DND-41 (cell line): ENCODE measurements at regions not wholly inside any gene's neighbourhood (a gene's known extent, or its start where the extent isn't known, plus 50 kb on each side); places are given as distances from the start of the nearest gene placed in this dataset.
"Not testable (repeated sequence)": the region's sequence is repeated elsewhere in the genome, so short reads cannot be mapped to it uniquely, and the experiment has no call there.

Source experiments
- ATAC-seq: fragments of 200-7000 bp; cut with Tn5 transposase; 3 replicates; pipeline ENCODE4 v1.9.1; 2021; ENCODE audit warnings: low read depth; ENCODE audit not compliant: insufficient read depth
- DNase-seq: peaks from one replicate; pipeline ENCODE4 v3.0.0-alpha.2; 2020
- H2AFZ ChIP-seq: 2 replicates; pipeline ENCODE4 v1.6.0; 2012; ENCODE audit warnings: low read depth, low read length
- H3K27ac ChIP-seq: 2 replicates; pipeline ENCODE4 v1.5.1; 2012; ENCODE audit warnings: low read length, inconsistent platforms
- H3K27me3 ChIP-seq: fragments of 200-600 bp; sonication (generic); 2 replicates; pipeline ENCODE4 v1.6.0; 2012; ENCODE audit warnings: low read length, mild to moderate bottlenecking, inconsistent platforms; ENCODE audit not compliant: insufficient read depth, poor library complexity
- H3K36me3 ChIP-seq: 2 replicates; pipeline ENCODE4 v1.5.1; 2012; ENCODE audit warnings: low read length, inconsistent platforms; ENCODE audit not compliant: insufficient read depth
- H3K4me1 ChIP-seq: 2 replicates; pipeline ENCODE4 v1.5.1; 2012; ENCODE audit warnings: mild to moderate bottlenecking, low read length; ENCODE audit not compliant: insufficient read depth
- H3K4me2 ChIP-seq: 2 replicates; pipeline ENCODE4 v1.6.0; 2012; ENCODE audit warnings: mild to moderate bottlenecking, moderate library complexity, low read length, inconsistent platforms; ENCODE audit not compliant: insufficient read depth
- H3K4me3 ChIP-seq, 2 experiments: fragments of 200-600 bp in 1 of 2; shearing (Covaris generic) in 1 of 2; 2 replicates each; pipeline ENCODE4 v1.5.1; 2012 to 2016; ENCODE audit warnings: inconsistent platforms in 2 of 2, low read length in 2 of 2, mild to moderate bottlenecking in 2 of 2, low read depth in 1 of 2, moderate library complexity in 1 of 2
- H3K79me2 ChIP-seq: 2 replicates; pipeline ENCODE4 v1.6.0; 2012; ENCODE audit warnings: low read length, inconsistent platforms; ENCODE audit not compliant: insufficient read depth
- H3K9ac ChIP-seq: 2 replicates; pipeline ENCODE4 v1.6.0; 2012; ENCODE audit warnings: low read depth, mild to moderate bottlenecking, inconsistent platforms, low read length, moderate library complexity
- H3K9me3 ChIP-seq: 2 replicates; pipeline ENCODE4 v1.5.1; 2012; ENCODE audit warnings: low read length, moderate library complexity, mild to moderate bottlenecking, inconsistent platforms; ENCODE audit not compliant: insufficient read depth, severe bottlenecking
- H4K20me1 ChIP-seq: 2 replicates; pipeline ENCODE4 v1.6.0; 2012; ENCODE audit warnings: low read length; ENCODE audit not compliant: insufficient read depth

DNA sequence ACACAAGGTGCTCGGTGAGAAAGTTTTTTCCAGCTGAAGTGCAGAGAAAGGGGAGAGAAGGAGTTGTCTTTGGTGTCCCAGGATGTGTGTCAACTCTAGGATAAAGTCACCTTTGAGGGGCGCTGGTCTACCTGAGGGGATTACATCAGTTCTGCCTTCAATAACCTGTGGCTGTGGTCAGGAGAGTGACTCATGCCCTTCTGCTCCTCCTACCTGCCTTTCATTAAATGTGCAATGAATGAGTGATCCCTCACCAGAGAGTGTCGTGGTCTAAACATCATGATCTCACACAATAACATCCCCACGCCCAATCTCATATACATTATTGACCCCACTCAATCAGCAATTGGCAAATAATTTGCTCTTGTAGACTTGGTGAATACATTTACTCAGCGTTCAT is 83.4 kb downstream of the OR4M2 start:
- not testable (repeated sequence) for H3K4me3 ChIP-seq, H3K9ac ChIP-seq, H2AFZ ChIP-seq, H4K20me1 ChIP-seq, H3K27me3 ChIP-seq, ATAC-seq, H3K9me3 ChIP-seq, H3K27ac ChIP-seq, H3K4me1 ChIP-seq, H3K36me3 ChIP-seq, H3K79me2 ChIP-seq, H3K4me2 ChIP-seq, DNase-seq

DNA sequence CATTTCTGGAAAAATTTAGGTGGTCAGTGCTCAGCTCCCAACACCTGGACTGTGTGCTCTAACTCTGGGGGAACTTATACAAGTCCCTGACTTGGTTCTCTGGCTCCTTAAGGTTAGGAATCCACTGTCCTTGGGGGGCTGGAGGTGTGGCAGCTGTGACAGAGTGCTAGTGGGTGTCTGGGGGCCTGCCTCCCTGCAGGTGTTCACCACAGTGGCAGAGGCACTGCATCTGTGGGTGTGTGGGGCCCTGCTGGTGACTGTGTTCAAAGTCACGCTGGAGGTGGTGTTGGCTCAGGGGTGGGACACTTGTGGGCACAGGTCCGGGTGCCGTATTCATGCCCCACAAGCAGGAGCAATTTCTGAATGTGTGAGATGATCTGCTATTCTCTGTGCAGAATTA is 87.2 kb downstream of the OR4M2 start:
- H3K36me3 ChIP-seq, H2AFZ ChIP-seq, H3K4me2 ChIP-seq, H3K9ac ChIP-seq, H3K9me3 ChIP-seq, H4K20me1 ChIP-seq, DNase-seq, H3K4me1 ChIP-seq, H3K4me3 ChIP-seq, H3K79me2 ChIP-seq, H3K27ac ChIP-seq, H3K27me3 ChIP-seq: not testable (repeated sequence)
- peak; percentile 74 for ATAC-seq

DNA sequence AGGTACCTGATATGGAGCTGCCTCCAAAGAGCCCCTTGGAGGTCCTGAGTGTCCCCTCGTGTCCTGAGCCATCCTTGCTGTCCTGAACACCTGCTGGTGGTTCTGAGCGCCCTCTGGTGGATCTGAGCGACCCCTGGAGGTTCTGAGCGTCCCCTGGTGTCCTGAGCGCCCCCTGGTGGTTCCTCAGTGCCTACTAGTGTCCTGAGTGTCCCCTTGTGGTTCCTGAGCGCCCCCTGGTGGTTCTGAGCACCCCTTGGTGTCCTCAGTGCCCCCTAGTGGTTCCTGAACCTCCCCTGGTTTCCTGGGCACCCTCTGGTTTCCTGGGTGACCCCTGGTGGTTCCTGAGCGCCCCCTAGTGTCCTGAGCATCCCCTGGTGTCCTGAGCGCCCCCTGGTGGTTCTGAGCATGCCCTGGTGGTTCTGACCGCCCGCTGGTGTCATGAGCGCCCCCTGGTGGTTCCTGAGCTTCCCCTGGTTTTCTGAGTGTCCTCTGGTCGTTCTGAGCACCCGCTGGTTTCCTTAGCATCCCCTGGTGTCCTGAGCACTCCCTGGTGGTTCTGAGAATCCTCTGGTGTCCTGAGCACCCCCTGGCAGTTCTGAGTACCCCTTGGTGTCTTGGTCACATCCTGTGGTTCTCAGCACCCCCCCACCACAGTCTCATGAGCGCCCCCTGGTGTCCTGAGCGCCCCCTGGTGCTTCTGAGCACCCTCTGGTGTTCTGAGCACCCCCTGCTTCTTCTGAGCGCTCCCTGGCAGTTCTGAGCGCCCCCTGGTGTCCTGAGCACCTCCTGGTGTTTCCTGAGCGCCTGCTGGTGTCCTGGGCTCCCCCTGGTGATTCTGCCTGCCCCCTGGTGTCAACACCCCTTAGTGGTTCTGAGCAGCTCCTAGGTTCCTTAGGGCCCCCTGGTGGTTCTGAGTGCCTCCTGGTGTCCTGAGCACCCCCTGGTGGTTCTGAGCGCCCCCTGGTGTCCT is 93.0 kb downstream of the OR4M2 start:
- H3K27ac ChIP-seq, DNase-seq, H3K4me3 ChIP-seq, H3K27me3 ChIP-seq, H3K79me2 ChIP-seq, H3K9me3 ChIP-seq, H3K9ac ChIP-seq, H3K36me3 ChIP-seq, H3K4me2 ChIP-seq, H4K20me1 ChIP-seq, H2AFZ ChIP-seq, H3K4me1 ChIP-seq: not testable (repeated sequence)
- peak; percentile 76 for ATAC-seq

DNA sequence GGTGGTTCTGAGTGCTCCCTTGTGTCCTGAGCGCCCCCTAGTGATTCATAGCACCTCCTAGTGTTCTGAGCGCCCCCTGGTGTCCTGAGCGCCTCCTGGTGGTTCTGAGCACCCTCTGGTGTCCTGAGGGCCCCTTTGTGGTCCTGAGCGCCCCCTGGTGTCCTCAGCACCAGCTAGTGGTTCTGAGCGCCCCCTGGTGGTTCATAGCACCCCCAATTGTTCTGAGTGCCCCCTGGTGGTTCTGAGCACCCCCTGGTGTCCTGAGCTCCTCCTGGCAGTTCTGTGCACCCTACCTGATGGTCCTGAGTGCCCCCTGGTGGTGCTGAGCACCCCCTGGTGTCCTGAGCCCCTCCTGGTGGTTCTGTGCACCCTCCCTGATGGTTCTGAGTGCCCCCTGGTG is 93.8 kb downstream of the OR4M2 start:
- not testable (repeated sequence) for ATAC-seq, DNase-seq

DNA sequence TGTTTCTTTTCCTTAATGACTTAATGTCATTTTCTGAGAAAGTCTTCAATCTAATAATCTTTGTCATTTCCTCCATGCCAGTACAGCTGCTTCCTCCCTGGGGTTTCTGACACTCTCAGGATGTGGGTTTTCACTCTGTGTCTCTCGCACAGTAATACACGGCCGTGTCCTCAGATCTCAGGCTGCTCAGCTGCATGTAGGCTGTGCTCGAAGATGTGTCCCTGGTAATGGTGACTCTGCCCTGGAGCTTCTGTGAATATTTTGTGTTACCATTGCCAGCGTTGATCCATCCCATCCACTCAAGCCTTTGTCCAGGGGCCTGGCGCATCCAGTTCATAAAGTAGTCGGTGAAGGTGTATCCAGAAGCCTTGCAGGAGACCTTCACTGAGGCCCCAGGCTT is 97.6 kb downstream of the OR4M2 start:
- H3K27me3 ChIP-seq, H3K36me3 ChIP-seq, H3K79me2 ChIP-seq, H3K4me2 ChIP-seq, H3K9ac ChIP-seq, H4K20me1 ChIP-seq, H3K4me1 ChIP-seq, H2AFZ ChIP-seq, H3K4me3 ChIP-seq, DNase-seq, H3K9me3 ChIP-seq, H3K27ac ChIP-seq: not testable (repeated sequence)
- peak; percentile 78 for ATAC-seq

More for the DNA sequence above, 93.8 kb downstream of the OR4M2 start:
- not testable (repeated sequence) for H3K36me3 ChIP-seq, H2AFZ ChIP-seq, H3K4me3 ChIP-seq, H3K79me2 ChIP-seq, H4K20me1 ChIP-seq, H3K9ac ChIP-seq, H3K27ac ChIP-seq, H3K27me3 ChIP-seq, H3K4me2 ChIP-seq, H3K4me1 ChIP-seq, H3K9me3 ChIP-seq

DNA sequence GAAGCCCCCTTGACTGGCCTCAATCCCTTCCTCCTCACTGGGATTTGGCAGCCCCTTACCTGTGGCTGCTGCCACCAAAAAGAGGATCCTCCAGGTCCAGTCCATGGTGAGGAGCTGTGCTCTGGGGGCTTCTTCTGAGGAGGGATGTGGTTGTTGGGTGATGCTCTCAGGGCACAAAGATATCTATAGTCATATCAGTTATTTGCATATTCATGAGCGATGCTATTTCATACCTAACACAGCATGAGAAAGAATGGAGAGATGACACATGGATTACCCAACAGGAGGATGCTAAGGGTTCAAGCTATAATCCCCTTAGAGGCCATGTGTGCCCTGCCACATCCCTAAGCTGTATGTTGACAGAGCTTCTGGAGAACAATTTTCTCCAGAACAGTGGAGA is 98.1 kb downstream of the OR4M2 start:
- not testable (repeated sequence) for H3K36me3 ChIP-seq, H3K4me2 ChIP-seq, H4K20me1 ChIP-seq, H3K27me3 ChIP-seq, H3K27ac ChIP-seq, H3K9me3 ChIP-seq, H3K4me1 ChIP-seq, H2AFZ ChIP-seq, H3K4me3 ChIP-seq, H3K79me2 ChIP-seq, H3K9ac ChIP-seq, DNase-seq
- ATAC-seq: peak; percentile 79

DNA sequence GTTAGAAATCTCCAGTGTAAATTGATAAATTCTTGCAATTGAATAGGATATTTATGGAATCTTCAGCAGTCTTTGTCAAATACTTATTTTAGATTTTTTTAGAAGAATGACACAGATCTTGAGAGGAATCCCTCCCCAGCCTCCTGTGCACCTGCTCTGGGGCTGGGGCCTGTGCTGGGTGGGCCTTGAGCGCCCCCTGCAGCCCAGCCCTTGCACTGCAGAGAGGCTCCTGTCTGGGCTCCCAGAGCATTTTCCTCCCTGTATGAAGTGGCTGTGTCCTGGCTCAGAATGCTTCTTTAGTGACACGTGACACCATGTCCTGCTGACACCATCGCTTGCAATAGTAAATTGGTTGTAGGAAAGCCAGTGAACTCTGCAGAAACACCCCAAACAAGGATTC is 98.7 kb downstream of the OR4M2 start:
- not testable (repeated sequence) for H3K4me3 ChIP-seq, H4K20me1 ChIP-seq, H3K9me3 ChIP-seq, DNase-seq, H3K36me3 ChIP-seq, H3K27me3 ChIP-seq, H3K9ac ChIP-seq, H2AFZ ChIP-seq, H3K27ac ChIP-seq, H3K4me1 ChIP-seq, H3K4me2 ChIP-seq, H3K79me2 ChIP-seq
- peak; percentile 44; the same call in 2 of the 3 replicates for ATAC-seq

DNA sequence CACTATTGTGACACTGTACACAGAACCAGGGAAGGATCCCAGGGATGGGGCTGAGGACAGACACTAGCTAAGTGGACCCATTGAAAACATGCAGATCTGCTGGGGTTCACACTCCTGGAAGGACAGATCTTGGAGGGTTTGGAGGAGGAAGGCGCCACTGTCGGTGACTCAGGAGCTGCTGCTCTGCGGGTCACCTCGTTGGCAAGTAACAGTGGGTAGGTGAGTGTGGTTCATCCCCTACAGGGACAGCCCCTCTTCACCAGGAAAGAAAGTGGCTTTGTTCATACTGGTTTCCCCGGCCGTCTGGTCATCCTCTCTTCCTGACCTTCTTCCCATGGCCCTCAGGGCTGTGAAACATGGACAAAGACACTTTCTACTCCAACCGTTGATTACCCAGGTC is 100.3 kb downstream of the OR4M2 start:
- H3K27me3 ChIP-seq, H2AFZ ChIP-seq, H4K20me1 ChIP-seq, DNase-seq, H3K4me2 ChIP-seq, ATAC-seq, H3K9me3 ChIP-seq, H3K36me3 ChIP-seq, H3K27ac ChIP-seq, H3K9ac ChIP-seq, H3K4me3 ChIP-seq, H3K4me1 ChIP-seq, H3K79me2 ChIP-seq: not testable (repeated sequence)
